ENCODE measurements at regions not wholly inside any gene's neighbourhood (a gene's known extent, or its start where the extent isn't known, plus 50 kb on each side); places are given as distances from the start of the nearest gene placed in this dataset.

DNA sequence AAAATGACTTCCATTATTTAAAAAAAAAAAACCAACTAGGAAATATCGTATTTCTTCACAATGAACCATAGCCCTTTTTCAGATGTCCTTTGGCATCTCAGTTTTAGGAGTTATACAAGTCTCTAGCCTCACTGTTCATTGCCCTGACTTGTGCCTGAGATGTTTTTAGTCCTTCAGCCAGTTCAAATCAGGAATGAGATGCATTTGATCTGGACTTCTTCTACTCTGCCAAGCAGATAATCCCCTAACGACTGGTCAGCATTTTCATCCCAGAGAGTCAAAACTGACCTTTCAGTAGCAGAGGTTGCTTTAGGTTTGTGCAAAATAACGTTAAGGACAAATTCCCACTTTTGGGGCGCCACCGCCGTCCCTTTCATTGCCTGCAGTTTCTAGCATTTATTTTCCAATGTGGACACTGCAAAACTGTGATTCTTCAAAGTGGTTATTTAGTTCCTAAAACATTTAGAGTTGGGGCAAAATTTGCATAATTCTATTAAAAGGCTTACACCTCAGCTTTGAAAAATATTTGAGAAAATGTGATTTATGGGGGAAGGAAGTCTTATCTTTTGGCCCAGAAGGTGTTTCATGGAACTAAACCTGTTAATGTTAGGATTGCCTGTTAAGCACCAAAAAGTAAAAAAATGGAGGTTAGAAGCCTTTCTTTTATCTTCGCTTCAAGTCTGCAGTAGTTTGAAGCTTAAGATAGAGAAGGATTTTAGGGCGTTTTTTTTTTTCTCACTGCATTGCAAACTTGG is 152.0 kb upstream of the SGK1 start:
- DNase-seq (ENCODE audit: low spot score), result no peak
- intact Hi-C loops (cut with DNase I), result no loop called here

- intact Hi-C loops (cut with DNase I), result no loop called here
Observed at GRCh38 chr6:134468633-134469032, 150.7 kb upstream of the SGK1 start.

GRCh38 chr6:134467620-134468019 is 149.7 kb upstream of the SGK1 start:
- intact Hi-C loops (cut with DNase I), result no loop called here
- no peak for DNase-seq (ENCODE audit: low spot score)

More at GRCh38 chr6:134468633-134469032, 150.7 kb upstream of the SGK1 start:
- no peak for DNase-seq (ENCODE audit: low spot score)

GRCh38 chr6:134466771-134467525 is 149.0 kb upstream of the SGK1 start:
- DNase-seq (ENCODE audit: low spot score), result no peak
- intact Hi-C loops (cut with DNase I), result no loop called here

DNA sequence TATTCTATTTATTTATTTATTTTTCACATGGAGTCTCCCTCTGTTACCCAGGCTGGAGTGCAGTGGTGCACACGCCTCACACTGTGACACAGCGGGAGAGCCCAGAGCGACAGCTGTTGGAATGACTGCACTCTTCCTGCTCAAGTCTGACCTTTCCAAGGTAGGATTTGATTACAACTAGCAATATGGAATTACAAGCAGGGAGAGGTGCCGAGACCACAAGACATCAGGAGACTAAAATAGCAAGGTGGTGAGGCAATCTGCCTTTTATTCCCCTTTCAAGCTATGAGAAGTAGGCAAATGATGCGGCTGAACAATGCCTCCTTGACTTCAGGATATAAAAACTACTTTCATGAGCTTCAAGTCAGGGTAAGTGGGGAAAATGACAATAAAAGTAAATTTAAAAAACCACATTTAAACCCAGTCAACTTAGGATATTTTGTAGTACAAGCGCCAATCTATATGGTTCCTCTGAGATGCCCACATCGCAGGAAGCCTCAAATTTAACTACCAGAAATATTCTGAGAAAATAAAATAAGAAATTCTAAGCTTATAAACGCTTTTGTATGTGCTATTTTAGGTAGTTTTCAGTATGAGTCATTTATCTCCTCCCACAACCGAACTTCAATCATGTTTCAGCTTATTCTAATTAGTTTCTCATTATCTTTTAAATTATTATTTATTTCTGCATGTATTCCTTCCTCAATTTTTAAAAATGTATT is 146.9 kb upstream of the SGK1 start:
- no peak for DNase-seq (ENCODE audit: low spot score)
- intact Hi-C loops (cut with DNase I), result no loop called here

GRCh38 chr6:134458857-134459657 is 141.1 kb upstream of the SGK1 start:
- intact Hi-C loops (cut with DNase I), result no loop called here

DNA sequence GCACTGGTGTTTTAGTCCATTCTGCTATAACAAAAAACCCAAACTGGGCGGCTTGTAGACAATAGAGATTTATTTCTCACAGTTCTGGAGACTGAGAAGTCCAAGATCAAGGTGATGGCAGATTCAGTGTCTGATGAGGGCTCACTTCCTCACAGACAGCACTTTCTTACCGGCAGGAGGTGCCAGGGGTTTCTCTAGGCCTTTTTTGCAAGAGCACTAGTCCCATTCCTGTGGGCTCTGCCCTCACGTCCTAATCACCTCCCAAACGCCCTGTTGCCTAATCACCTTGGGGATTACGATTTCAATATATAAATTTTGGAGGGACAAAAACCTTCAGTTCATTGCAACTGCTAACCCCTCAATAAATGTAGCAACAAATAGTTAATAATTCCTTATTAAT is 140.0 kb upstream of the SGK1 start:
- intact Hi-C loops (cut with DNase I), result no loop called here
- DNase-seq (ENCODE audit: low spot score), result no peak

More at GRCh38 chr6:134458857-134459657, 141.1 kb upstream of the SGK1 start:
- no peak for DNase-seq (ENCODE audit: low spot score)

- no peak for DNase-seq (ENCODE audit: low spot score)
- intact Hi-C loops (cut with DNase I), result no loop called here
Observed at GRCh38 chr6:134456226-134456625, 138.3 kb upstream of the SGK1 start.

- intact Hi-C loops (cut with DNase I), result no loop called here
Observed at GRCh38 chr6:134455319-134455718, 137.4 kb upstream of the SGK1 start.

GRCh38 chr6:134454794-134455193 is 136.9 kb upstream of the SGK1 start:
- no peak for DNase-seq (ENCODE audit: low spot score)
- intact Hi-C loops (cut with DNase I), result no loop called here

More at GRCh38 chr6:134455319-134455718, 137.4 kb upstream of the SGK1 start:
- DNase-seq (ENCODE audit: low spot score), result no peak

DNA sequence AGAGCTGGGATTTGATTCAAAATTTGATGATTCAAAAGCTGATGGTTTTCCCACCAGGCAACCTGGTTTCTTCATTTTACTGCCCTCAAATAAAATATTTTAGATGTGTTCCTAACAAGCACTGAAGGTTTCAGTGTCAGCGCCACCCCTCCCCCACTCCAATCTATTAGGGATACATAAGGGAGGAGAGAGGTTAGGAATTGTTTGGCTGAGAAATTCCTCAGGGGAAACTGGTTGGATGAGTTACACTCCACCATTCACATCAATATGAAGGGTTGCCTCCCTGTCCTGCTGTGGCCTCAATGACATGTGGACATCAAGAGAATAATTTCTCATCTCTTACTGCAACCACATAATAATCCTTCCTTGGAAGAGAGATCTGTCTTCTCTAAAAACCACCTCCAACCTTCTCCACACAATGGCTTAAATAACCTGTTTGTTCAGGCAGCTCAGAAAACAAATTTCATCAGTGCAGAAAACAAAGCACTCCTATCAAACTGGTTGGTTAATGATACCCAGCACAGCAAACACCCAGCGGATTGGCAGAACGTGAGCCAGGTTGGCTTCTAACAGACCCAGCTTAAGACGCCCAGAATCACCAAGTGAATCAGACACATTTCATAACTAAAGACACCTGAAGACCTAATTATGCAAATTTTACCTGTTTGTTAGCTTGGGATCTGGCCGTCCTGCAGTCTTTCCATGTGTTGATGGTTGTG is 136.0 kb upstream of the SGK1 start:
- no peak for DNase-seq (ENCODE audit: low spot score)
- intact Hi-C loops (cut with DNase I), result no loop called here

DNA sequence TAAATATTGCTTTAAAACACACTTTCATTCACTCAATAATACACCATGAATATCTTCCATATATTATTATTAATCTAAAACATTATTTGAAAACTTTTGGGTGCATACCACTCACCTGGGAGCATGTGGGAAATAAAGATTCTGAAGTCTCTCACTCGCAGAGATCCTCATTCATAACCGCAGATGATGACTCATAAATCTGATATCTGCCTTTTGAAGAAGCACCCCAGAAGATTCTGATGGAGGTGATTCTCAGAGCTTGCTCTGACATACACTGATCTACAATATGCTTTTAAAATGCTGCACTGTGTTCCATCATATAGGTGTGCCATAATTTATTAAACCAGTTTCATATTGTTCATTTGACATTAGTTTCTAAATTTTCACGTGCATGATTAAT is 135.0 kb upstream of the SGK1 start:
- DNase-seq (ENCODE audit: low spot score), result no peak
- intact Hi-C loops (cut with DNase I), result no loop called here

DNA sequence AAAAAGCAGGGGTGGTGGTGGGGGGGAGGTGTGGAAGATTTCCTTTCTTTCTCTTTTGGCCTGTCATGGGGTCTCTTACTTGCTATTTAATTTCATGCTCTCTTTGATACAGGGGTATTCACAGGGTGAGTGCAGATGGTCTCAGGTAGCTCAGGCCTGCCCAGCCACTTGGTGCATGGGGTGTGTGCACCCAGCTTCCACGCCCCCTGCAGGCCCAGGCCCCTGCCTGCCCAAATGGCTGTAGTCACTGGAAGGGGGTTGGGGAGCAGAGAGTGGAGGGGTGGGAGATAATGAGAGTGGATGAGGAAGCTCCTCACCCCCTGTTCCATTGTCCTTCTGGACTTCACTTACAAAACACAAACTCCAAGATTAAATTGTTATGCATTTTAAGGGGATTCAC is 133.6 kb upstream of the SGK1 start:
- DNase-seq (ENCODE audit: low spot score), result no peak
- intact Hi-C loops (cut with DNase I), result no loop called here

DNA sequence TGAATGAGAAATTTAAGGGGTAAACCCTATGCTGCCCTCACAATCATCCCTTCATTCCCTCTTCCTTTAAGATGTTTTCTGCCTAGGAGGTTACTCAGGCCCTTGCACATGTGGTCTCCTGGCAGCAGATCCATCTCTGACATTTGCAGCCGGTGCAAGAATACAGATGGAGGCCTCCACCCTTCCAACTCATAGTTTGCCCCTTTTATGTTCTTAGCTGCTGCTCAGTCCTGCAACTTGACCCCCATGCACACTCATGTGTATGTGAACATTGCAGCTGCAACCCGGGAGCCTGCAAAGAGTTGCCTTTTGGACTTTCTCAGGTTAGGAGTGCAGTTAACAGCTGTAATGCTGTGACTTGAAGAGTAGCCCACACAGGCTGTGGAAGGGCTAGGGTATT is 131.9 kb upstream of the SGK1 start:
- intact Hi-C loops (cut with DNase I), result loop anchor here (10.0 kb wide), 2 partner anchors 185 to 275 kb away; no protein-coding TSS in a partner anchor

DNA sequence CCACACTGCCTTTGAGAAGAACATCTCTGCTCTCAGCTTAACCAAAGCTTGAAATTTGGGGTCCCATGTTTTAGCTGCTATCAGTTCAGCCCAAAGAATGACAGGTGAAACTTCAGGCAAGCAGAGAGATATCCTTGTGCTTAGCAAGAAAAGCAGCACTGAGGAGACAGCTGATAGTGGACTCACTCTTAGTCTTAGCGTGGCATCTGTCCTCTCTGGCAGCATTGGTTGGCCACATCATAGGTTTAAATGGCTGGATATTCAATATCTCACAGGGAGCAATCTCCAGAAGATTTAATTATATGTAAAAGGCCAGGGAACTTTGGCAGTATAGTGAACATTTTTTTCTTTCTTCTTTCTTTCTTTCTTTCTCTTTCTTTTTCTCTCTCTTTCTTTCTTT is 131.1 kb upstream of the SGK1 start:
- no peak for DNase-seq (ENCODE audit: low spot score)
- intact Hi-C loops (cut with DNase I), result loop anchor here (10.0 kb wide), 2 partner anchors 186 to 274 kb away; no protein-coding TSS in a partner anchor

More for the DNA sequence above, 131.9 kb upstream of the SGK1 start:
- DNase-seq (ENCODE audit: low spot score), result no peak

DNA sequence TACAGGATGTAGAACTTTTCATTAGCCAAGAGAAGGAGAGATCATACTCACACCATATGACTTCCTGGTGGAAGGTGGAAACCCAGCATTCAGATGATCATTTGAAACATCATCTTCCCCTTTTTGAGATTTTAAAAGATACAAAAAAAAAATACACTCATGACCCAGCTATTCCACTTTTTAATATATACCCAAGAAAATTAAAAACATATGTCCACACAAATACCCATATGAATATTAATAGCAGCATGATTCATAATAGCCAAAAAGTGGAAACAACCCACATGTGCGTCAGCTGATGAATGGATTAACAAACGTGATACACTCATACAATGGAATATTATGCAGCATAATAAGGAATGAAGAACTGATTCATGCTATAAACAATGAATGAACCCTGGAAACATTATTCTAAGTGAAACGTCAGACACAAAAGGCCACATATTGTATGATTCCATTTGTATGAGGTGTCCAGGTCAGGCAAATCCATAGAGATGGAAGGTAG is 130.0 kb upstream of the SGK1 start:
- no peak for DNase-seq (ENCODE audit: low spot score)
- intact Hi-C loops (cut with DNase I), result loop anchor here (10.0 kb wide), 2 partner anchors 187 to 273 kb away; no protein-coding TSS in a partner anchor

DNA sequence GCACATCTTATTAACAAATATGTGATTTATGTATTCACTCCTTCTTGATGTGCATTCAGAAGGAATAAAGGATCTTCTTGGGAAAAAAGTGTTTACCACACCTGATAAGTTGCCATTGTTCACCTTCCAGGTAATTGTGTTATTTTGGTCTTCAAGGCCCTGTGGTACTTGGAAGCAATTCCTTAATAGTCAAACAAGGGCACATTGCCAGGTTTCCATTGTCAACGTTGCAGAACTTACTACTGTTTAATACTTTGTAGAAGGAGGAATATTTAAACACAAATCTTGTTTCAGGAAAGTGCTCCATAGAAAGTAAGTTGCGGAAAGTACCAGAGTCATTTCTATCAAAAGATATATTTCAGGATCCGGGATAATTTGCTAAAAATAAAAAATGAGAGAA is 129.5 kb upstream of the SGK1 start:
- intact Hi-C loops (cut with DNase I), result loop anchor here (10.0 kb wide), 2 partner anchors 187 to 273 kb away; no protein-coding TSS in a partner anchor
- DNase-seq (ENCODE audit: low spot score), result no peak

DNA sequence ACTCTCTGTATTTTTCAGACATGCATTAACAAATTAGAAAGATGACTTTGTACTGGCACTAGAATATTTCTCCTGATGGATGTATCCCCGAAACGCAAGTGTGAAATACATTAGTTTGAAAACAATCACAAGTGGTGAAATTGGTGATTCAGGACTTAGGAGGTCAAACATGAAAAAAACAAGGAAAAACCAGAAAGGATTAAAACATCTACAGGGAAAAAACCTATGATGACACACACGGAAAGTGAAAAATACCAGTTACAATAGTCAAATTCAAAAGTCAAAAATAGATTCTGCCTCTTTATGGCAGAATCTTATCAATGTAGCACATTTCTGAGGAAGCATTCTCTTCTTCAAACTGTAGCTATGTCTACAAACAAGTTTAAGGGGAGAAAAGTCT is 129.0 kb upstream of the SGK1 start:
- intact Hi-C loops (cut with DNase I), result loop anchor here (10.0 kb wide), 2 partner anchors 188 to 272 kb away; no protein-coding TSS in a partner anchor
- DNase-seq (ENCODE audit: low spot score), result no peak
